GM19468 (cell line): ENCODE measurements at regions not wholly inside any gene's neighbourhood (a gene's known extent, or its start where the extent isn't known, plus 50 kb on each side); places are given as distances from the start of the nearest gene placed in this dataset.
"Not testable (repeated sequence)": the region's sequence is repeated elsewhere in the genome, so short reads cannot be mapped to it uniquely, and the experiment has no call there.

ENCODE experiments used
- ATAC-seq: cut with Tn5 transposase; IDR thresholded peaks from one replicate; pipeline ENCODE4 v1.9.1; 2021; ENCODE audit warnings: mild to moderate bottlenecking, moderate library complexity, moderate number of reproducible peaks; ENCODE audit not compliant: unreplicated experiment; ENCODE audit errors: extremely low read depth

DNA sequence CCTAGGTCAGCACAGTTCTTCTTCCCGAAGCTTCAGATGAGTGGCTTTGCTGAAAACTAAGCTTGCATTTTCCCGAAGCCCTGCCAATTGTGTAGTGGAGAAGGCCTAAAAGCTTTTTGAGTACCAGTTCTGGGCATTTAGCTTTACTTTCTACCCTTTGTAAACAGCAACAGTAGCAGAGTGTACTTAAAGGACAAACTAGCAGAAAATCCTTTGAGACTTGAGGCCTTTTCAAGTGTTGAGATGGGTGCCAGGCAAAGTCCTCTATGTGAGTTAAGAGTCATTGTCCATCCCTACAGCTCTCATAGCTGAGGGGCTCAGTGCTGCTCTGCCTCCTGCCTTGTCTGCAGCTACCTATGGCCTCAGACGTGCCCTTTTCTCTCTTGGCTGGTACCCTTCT lies 368.2 kb downstream of the CCSER2 start:
- ATAC-seq: no peak

DNA sequence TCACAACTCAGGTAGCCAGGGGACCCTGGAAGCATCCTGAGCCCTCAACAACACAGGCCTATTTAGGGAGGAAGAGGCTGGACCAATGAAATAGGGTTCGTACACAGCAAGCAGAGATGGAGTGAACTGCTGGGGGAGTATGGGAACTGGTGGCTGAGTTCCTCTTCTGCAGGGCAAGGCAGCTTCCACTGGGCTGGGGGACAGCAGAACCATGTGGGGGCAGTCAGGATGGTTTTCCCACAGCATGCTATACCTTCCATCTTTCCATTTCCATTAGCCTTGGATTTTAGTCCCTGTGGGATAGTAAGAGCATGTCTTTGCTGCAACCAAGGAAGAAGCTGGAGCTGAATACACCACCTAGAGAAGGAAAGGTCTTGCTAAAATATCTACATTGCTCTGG lies 370.6 kb downstream of the CCSER2 start:
- ATAC-seq: no peak

DNA sequence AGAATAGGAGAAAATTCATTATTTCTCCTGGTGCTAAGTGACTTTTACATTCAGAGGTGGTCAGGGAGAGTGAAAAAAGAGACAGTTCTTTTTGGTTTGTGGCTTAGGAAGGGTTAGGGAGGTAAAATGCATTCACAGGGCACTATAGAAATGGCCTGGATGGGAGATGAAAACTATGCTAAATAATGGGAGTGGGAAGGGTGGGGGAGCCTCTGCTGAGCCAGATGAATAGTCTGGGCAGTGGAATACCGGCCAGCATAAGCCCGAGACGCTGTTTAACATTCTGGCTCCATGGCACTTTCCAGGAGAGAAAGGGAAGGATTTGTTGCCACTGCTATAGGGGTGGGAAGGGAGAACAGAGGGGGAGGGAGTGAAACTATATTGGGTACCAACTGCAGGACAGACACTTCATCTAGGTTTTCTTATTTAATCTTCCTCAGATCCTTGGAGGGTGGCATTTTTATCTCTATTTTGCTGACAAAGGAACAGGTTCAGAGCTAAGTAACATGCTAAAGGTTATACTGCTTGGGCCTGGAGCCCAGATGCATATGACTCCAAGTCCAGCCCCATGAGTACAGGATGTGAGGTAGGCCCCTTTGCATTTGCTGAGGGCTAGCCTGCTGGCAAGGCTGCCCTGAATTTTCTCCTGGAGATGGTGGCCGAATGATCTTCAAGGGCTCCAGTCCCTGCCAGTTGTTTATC lies 372.4 kb downstream of the CCSER2 start:
- no peak for ATAC-seq

DNA sequence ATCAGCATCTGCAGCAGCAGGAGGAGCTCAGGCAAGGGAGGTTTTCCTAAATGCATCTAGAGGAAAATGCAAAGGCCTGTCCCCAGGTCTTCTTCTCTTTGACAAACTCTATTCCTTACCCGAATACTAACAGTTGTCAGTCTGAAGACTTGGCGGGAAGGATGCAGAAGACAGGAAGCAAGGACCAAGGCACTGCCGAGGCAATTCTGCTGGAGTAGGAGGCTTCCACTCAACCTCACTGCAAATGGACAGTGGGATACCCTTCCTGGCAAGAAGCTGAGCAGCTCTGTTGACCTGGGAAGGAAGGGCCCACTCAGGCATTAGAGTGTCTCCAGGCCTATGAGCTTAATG lies 373.0 kb downstream of the CCSER2 start:
- ATAC-seq: no peak

DNA sequence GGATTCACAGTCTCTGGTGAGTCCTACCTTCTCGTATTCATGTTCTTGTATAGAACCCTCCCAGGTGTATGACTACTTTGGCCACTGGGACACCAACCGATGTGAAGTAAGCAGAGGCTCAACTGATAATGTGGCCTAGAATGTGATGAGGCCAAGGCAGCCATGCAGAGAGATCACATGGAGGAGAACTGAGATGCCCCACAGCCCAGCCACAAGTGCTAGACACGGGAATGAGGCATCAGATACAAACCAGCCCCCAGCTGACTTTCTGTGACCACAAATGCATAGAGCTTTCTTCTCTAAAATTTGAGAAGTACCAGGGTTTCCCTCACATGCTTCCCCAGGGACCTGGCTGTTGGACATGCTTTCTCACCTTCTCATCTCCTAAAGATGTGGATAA lies 375.7 kb downstream of the CCSER2 start:
- no peak for ATAC-seq

DNA sequence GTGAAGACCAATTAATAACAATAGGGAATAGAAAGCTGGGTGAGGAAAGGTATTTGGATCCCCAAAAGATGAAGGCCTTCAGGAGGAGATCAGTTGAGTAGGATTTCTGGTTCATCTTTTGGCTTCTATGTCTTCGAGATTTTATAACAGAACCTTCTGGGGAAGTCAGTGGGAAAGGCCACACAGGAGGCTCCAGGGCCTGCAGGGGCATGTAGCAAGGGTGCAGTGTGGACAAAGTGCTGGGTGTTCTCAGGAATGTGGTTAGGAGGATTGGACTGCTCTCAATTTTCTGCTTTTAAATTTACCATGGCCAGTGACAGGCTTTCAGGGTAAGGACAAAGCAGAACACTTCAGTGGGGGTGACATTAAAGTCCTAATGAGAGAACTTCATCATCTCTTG lies 378.0 kb downstream of the CCSER2 start:
- no peak for ATAC-seq

DNA sequence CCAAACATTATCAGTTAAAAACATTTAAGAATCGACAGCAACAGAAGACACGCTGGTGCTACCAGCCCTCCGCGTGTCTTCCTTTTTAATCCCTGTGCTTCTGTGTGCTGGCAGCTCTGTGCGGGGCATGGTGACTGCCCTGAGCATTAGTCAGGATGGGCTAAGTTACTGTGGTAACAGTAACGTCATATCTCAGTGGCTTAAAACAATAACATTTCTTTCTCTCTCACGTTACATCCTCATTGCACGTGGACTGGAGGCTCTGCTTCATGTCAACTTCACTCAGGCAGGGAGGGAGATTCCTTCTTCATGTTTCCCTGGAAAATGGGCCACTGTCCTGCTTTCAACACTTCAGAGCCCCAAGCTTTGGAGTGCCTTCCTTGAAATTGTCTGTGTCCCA lies 378.5 kb downstream of the CCSER2 start:
- no peak for ATAC-seq

DNA sequence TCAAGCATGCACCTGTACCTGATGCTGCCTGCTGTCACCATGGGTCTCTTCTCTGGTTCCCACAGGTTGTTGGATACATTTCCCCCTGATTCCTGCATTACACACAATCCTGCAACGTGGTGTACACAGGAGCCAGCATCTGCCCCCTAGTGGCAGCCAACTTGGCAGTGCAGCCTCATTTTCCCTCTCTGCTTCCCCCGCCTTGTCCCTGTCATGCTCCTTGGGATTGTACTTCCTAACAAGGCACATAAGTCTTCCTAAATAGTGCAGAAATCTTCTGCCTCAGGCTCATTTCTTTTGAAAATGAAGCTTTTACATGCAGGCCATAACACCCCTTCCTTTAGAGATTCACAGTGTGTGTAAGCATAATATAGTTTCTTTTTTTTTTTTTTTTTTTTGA lies 387.5 kb downstream of the CCSER2 start:
- no peak for ATAC-seq

DNA sequence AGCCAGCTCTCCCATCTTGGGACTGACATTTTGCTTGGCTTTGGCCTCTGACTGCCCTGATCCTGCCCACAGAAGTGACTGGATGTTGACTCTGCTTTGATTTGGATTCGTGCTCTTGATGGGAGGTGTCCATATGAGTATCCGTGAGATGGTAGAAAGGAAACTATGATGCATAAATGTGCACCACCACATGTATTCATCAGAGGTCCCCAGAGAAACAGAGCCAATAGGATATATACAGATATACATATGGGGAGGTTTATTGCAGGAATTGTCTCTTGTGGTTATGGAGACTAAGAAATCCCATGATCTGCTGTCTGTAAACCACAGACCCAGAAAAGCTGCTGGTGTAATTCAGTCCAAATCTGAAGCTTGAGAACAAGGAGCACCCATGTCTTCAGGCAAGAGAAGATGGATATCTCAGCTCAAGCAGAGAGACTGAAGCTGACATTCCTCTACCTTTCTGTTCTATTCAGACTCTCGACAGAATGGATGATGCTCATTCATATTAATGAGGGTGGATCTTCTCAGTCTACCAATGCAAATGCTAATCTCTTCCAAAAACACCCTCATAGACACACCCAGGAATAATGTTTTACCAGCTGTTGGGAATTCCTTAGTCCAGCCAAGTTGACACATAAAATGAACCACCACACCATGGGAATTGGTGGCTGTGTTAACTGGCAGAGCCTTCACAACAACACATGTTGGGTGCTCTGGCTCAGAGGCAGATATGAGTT lies 390.7 kb downstream of the CCSER2 start:
- ATAC-seq: no peak

DNA sequence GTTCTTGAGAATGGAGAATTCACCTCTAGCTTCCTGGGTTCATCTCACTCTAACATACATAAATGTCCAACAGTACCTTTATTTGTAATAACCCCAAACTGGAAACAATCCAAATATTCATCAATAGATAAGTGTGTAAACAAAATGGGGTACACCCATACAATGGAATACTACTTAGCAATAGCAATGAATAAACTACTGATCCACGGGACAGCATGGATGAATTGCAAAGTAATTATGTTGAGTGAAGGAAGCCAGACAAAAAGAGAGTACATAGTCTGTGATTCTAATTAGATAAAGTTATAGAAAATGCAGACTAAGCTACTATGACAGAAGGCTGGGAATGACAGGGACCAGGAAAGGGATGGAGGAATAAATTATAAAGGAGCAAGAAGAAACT lies 391.3 kb downstream of the CCSER2 start:
- ATAC-seq: no peak

DNA sequence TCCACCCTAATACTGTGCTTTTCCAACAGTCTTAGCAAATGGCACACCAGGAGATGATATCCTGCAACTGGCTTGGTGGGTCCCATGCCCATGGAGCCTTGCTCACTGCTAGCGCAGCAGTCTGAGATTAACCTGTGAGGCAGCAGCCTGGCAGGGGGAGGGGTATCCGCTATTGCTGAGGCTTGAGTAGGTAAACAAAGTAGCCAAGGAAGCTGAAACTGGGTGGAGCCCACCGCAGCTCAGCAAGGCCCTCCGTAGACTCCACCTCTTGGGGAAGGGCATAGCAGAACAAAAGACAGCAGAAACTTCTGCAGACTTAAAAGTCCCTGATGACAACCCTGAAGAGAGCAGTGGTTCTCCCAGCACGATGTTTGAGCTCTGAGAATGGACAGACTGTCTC lies 399.0 kb downstream of the CCSER2 start:
- no peak for ATAC-seq

DNA sequence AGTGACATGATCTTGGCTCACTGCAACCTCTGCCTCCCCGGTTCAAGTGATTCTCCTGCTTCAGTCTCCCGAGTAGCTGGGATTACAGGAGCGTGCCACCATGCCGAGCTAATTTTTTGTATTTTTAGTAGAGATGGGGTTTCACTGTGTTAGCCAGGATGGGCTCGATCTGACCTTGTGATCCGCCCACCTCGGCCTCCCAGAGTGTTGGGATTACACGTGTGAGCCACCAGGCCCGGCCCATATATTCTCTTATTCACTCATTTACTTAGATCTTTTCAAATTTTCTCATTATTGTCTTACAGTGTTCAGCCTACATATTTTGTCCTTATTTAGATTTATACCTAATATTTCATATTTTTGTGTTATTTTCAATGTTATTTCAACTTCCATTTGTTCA lies 410.7 kb downstream of the CCSER2 start:
- ATAC-seq: not testable (repeated sequence)

DNA sequence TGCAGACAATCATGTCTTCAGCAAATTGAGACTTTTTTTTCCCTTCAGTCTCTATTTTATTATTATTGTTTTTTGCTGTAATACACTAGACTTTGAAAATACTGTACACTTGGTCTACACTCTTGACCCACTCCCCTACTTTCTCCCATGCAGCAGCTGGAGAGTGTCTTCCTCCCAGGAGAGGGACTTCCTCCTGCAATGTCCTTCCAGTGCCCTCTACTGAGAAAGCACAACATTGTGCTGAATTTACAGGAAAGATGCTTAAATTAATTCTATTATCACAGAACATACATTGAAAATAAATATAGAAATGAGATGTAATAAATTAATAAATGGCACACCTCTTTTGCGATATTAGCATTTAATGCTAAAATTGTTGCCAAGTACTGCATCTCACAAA lies 411.3 kb downstream of the CCSER2 start:
- ATAC-seq: no peak

DNA sequence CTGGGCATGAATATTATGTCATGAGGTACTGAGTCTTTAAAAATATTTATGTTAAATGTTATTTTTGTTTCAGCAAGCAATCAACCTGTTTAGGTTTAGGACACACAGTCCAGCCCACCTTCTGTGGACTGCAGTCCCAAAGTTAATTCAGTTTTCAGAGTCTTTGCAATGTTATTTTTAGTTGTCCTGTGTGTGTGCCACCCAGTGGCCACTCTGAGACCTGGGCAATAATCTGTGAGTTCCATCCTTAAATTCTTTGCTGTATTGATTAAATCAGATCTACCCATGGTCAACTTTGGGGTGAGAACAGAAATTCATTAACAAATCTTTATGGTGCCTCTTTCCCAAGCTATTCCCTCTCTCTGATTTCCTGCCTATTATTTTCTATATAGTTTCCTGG lies 415.1 kb downstream of the CCSER2 start:
- ATAC-seq: no peak

DNA sequence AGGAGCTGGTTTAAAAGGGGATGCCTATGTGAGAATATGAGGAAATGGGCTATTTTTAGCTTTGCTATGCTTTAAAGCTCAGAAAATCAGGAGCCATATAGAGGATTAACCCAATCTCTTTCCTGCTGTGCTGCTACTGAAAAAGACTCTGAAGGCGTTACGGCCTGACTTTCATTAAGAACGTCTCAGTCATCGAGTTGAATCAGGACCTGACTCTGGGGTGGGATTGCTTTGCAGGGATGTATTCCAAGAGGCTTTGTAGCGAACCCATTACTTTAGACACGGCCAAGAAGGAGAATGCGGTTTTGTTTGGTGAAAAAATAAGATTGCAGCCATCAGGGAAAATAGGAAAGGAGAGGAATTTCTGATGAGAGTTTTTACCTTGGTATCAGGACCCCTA lies 426.9 kb downstream of the CCSER2 start:
- no peak for ATAC-seq

DNA sequence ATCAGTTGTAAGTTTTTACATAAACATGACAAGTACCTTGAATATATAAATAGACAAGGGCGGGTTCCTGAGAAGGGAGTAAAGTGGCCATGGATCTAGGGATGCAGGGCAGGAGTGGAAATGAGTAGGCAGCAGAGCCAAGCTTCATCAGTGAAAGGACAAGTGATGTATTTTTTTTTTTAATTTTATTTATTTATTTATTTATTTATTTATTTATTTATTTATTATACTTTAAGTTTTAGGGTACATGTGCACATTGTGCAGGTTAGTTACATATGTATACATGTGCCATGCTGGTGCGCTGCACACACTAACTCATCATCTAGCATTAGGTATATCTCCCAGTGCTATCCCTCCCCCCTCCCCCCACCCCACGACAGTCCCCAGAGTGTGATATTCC lies 428.3 kb downstream of the CCSER2 start:
- not testable (repeated sequence) for ATAC-seq

DNA sequence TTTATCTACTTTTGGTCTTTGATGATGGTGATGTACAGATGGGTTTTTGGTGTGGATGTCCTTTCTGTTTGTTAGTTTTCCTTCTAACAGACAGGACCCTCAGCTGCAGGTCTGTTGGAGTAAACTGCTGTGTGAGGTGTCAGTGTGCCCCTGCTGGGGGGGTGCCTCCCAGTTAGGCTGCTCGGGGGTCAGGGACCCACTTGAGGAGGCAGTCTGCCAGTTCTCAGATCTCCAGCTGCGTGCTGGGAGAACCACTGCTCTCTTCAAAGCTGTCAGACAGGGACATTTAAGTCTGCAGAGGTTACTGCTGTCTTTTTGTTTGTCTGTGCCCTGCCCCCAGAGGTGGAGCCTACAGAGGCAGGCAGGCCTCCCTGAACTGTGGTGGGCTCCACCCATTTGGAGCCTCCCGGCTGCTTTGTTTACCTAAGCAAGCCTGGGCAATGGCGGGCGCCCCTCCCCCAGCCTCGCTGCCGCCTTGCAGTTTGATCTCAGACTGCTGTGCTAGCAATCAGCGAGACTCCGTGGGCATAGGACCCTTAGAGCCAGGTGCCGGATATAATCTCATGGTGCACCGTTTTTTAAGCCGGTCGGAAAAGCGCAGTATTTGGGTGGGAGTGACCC lies 433.7 kb downstream of the CCSER2 start:
- ATAC-seq: not testable (repeated sequence)

DNA sequence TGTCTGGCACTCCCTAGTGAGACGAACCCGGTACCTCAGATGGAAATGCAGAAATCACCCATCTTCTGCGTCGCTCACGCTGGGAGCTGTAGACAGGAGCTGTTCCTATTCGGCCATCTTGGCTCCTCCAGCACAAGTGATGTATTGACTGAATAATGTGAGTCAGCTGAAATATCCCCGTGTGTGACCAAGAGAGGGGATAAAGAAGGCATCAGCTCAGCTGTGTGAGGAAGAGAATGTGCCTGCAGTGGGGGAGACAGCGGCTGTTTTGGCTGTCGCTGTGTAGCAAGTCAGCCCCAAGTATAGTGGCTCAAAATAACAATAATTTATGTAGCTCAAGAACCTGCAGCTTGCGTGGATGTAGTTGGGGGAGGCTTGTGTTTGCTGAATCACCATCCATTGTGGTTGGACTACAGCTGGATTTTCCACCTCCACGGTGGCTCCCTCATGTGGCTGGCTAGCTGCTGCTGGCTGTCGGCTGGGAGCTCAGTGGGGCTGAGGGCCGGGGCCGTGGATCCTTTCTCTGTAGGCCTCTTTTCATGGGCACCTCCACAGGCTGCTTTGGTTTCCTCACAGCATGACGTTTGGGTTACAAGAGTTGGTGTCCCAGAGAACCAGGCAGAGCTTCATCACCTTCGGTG lies 434.5 kb downstream of the CCSER2 start:
- no peak for ATAC-seq

DNA sequence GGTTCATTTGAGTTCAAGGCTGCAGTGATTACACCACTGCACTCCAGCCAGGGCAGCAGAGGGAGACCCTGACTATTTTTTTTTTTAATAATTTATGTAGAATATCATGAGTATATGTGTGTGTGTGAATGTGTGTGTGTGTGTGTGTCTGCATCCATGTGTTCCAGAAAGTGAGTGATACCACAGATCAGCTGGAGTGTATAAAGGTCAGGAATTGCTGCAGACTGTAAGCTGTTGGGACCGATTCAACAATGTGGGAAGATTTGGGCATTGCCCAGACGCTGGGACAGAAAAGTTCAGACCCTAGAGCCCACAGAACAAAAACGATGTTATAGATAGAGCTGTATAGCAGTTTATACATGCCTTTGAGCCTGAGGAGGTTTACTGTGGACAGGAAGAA lies 435.6 kb downstream of the CCSER2 start:
- no peak for ATAC-seq

DNA sequence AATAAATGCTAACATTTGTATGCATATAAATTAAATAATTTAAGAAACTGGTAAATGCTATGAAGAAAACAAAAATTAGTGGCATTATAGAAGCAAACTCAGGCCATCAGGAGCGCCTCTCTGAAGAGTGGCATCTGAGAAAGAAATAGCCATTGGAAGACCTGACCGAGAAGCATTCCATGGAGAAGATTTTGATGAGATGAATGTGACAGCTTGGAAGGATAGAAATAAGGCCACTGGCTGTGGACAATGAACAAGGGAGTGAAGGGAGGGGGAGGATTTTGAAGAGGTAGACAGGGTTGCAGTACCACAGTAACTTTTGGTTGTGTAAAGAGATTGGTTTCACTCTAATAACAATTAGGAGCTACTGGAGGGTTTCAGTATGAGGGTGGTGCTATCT lies 436.7 kb downstream of the CCSER2 start:
- no peak for ATAC-seq

DNA sequence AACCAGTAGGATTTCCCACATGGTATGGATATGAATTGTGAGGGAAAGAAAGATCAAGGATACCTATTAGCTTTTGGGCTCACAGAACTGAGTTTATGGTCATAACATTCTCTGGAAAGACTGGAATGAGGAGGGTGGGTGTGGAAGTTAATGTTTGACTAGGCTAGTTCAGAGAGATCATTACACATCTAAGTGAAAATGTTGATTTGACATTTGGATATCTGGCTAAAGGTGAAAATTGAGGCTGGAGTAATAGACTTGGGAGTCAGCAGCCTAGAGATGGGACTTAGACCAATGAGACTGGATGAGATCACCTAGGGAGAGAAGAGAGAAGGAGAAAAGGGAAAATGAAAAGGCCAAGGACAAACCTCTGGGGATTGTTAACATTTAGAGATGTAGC lies 437.3 kb downstream of the CCSER2 start:
- ATAC-seq: no peak
